ENCODE measurements at regions not wholly inside any gene's neighbourhood (a gene's known extent, or its start where the extent isn't known, plus 50 kb on each side); places are given as distances from the start of the nearest gene placed in this dataset.

DNA sequence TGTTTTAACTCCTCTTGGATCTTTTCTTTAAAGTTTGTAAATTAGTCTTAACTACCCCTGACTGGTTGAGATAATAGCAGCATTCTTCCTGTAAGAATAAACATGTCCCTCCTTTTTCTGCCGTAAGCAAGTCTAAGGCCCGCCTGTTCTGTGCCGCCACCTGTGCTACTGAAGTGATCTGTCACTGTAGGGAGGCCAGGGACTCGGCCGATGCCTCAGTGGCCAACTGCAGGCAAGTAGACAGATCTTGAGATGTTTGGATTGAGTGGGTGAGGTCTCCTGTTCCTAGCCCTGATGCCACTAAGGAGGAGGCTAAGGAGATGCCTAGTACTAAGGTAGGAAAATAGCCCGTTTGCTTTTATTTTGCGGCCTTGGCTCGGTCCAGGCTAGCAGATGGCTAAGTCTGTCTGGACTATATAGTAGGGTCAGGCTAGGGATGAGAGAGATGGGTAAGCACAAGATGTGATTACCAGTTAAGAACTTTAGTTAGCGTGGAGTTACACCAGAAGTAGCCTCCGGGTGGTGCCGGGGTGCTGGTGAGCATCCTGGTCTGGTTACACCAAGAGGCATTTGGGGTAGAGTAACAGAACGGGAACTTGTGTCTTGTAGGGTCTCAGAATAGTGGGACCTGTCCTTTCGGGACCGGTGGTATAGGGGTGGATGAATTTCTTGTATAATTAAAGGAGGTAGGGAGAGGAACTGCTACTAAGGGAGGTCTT, 584.2 kb downstream of the SUCLG1 start:
- intact Hi-C loops (cut with micrococcal nuclease; ENCODE audit: unreplicated experiment) = no loop called here
- in situ Hi-C loops (cut with HindIII; ENCODE audit: low pct_unique_long_range_greater_than_20kb, low sequenced_read_pairs) = no loop called here

GRCh38 chr2:83874066-83874465, 585.0 kb downstream of the SUCLG1 start:
- POLR2A ChIA-PET = no interaction called here
- Histone ChIP-seq H3K27me3 (ENCODE audit: control insufficient read depth, insufficient read depth, low read length) (no peaks in the 10 kb centered on the region), H3K36me3 (ENCODE audit: control insufficient read depth, insufficient read depth, low read length) (no peaks in the 10 kb centered on the region), H3K9me3 (ENCODE audit: control insufficient read depth, insufficient read depth, low read depth, low read length) (no peaks in the 10 kb centered on the region), H3K4me3 (ENCODE audit: low read depth in 2 of 2, low read length in 2 of 2) (no peak overlapping the region), H3K4me1 (ENCODE audit: control insufficient read depth, insufficient read depth, low read length) (no peaks in the 10 kb centered on the region), H3K27ac (ENCODE audit: low read length) (no peak overlapping the region)
- intact Hi-C loops (cut with micrococcal nuclease; ENCODE audit: unreplicated experiment) (no loop called here), in situ Hi-C loops (cut with HindIII; ENCODE audit: low pct_unique_long_range_greater_than_20kb, low sequenced_read_pairs) (no loop called here)
- ATAC-seq = no peak
- BruUV-seq (replicated peaks) = no TSS peak
- CTCF ChIA-PET = no interaction called here
- TF ChIP-seq, protein P1, sequence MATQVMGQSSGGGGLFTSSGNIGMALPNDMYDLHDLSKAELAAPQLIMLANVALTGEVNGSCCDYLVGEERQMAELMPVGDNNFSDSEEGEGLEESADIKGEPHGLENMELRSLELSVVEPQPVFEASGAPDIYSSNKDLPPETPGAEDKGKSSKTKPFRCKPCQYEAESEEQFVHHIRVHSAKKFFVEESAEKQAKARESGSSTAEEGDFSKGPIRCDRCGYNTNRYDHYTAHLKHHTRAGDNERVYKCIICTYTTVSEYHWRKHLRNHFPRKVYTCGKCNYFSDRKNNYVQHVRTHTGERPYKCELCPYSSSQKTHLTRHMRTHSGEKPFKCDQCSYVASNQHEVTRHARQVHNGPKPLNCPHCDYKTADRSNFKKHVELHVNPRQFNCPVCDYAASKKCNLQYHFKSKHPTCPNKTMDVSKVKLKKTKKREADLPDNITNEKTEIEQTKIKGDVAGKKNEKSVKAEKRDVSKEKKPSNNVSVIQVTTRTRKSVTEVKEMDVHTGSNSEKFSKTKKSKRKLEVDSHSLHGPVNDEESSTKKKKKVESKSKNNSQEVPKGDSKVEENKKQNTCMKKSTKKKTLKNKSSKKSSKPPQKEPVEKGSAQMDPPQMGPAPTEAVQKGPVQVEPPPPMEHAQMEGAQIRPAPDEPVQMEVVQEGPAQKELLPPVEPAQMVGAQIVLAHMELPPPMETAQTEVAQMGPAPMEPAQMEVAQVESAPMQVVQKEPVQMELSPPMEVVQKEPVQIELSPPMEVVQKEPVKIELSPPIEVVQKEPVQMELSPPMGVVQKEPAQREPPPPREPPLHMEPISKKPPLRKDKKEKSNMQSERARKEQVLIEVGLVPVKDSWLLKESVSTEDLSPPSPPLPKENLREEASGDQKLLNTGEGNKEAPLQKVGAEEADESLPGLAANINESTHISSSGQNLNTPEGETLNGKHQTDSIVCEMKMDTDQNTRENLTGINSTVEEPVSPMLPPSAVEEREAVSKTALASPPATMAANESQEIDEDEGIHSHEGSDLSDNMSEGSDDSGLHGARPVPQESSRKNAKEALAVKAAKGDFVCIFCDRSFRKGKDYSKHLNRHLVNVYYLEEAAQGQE (IDR thresholded peaks at IDR 0.05; ENCODE audit: insufficient read depth in 1 of 2, low read depth in 2 of 2, low read length in 1 of 2) = no peak
- TF ChIP-seq POLR2AphosphoS5 (IDR thresholded peaks at IDR 0.05; ENCODE audit: low read depth, low read length) (no peak), SIN3A (IDR thresholded peaks at IDR 0.05; ENCODE audit: borderline replicate concordance, insufficient read depth, low read depth, low read length) (no peak), CTCF (IDR thresholded peaks at IDR 0.05) (no peak), TCF7L2 (IDR thresholded peaks at IDR 0.05; ENCODE audit: low read depth, low read length) (no peak)
- no peak for DNase-seq (ENCODE audit: low read depth, low spot score)

More for the DNA sequence above, 584.2 kb downstream of the SUCLG1 start:
- Histone ChIP-seq H3K9me3 (ENCODE audit: control insufficient read depth, insufficient read depth, low read depth, low read length) (no peaks in the 10 kb centered on the region), H3K4me1 (ENCODE audit: control insufficient read depth, insufficient read depth, low read length) (no peaks in the 10 kb centered on the region), H3K36me3 (ENCODE audit: control insufficient read depth, insufficient read depth, low read length) (no peaks in the 10 kb centered on the region), H3K4me3 (ENCODE audit: low read depth in 2 of 2, low read length in 2 of 2) (no peak overlapping the region), H3K27me3 (ENCODE audit: control insufficient read depth, insufficient read depth, low read length) (no peaks in the 10 kb centered on the region), H3K27ac (ENCODE audit: low read length) (no peak overlapping the region)
- DNase-seq (ENCODE audit: low read depth, low spot score) (no peak), ATAC-seq (no peak)
- BruUV-seq (replicated peaks) = no TSS peak
- ChIA-PET CTCF (no interaction called here), POLR2A (no interaction called here)
- TF ChIP-seq POLR2AphosphoS5 (IDR thresholded peaks at IDR 0.05; ENCODE audit: low read depth, low read length) (no peak), CTCF (IDR thresholded peaks at IDR 0.05) (no peak), SIN3A (IDR thresholded peaks at IDR 0.05; ENCODE audit: borderline replicate concordance, insufficient read depth, low read depth, low read length) (no peak), TCF7L2 (IDR thresholded peaks at IDR 0.05; ENCODE audit: low read depth, low read length) (no peak)
- TF ChIP-seq, protein P1 (IDR thresholded peaks at IDR 0.05; ENCODE audit: insufficient read depth in 1 of 2, low read depth in 2 of 2, low read length in 1 of 2) = no peak

All from Panc1 (cell line).